Loucy (cell line): ENCODE measurements at regions not wholly inside any gene's neighbourhood (a gene's known extent, or its start where the extent isn't known, plus 50 kb on each side); places are given as distances from the start of the nearest gene placed in this dataset.

Experiments
- H2AFZ ChIP-seq: fragments of 200-600 bp; sonication (generic); 2 replicates; pipeline ENCODE4 v1.6.0; 2016; ENCODE audit warnings: antibody characterized with exemption, mild to moderate bottlenecking, low read length, moderate library complexity
- H3F3A ChIP-seq: fragments of 200-600 bp; 2 replicates; pipeline ENCODE4 v1.6.0; 2016; ENCODE audit warnings: antibody characterized with exemption, low read depth, mild to moderate bottlenecking
- H3K27me3 ChIP-seq: fragments of 200-600 bp; sonication (generic); 2 replicates; pipeline ENCODE4 v1.6.1; 2014; ENCODE audit warnings: low read length, mild to moderate bottlenecking; ENCODE audit not compliant: insufficient read depth, poor library complexity, severe bottlenecking
- H3K36me3 ChIP-seq: fragments of 200-600 bp; sonication (generic); 2 replicates; pipeline ENCODE4 v1.6.1; 2016; ENCODE audit warnings: low read length; ENCODE audit not compliant: insufficient read depth
- H3K4me1 ChIP-seq: fragments of 200-600 bp; sonication (generic); 2 replicates; pipeline ENCODE4 v1.5.1; 2014; ENCODE audit warnings: low read length, mild to moderate bottlenecking; ENCODE audit not compliant: insufficient read depth, poor library complexity, severe bottlenecking
- H3K4me2 ChIP-seq: fragments of 200-600 bp; sonication (generic); 2 replicates; pipeline ENCODE4 v1.6.0; 2014; ENCODE audit warnings: antibody characterized with exemption, low read length, low read depth, mild to moderate bottlenecking; ENCODE audit not compliant: poor library complexity, severe bottlenecking
- H3K4me3 ChIP-seq: fragments of 200-600 bp; sonication (generic); 2 replicates; pipeline ENCODE4 v1.5.1; 2014; ENCODE audit warnings: low read length, mild to moderate bottlenecking, mixed read lengths; ENCODE audit not compliant: poor library complexity, severe bottlenecking
- H3K79me2 ChIP-seq: fragments of 200-600 bp; sonication (generic); 2 replicates; pipeline ENCODE4 v1.6.1; 2014; ENCODE audit warnings: low read length; ENCODE audit not compliant: insufficient read depth
- H3K9ac ChIP-seq: fragments of 200-600 bp; sonication (generic); 2 replicates; pipeline ENCODE4 v1.6.0; 2014; ENCODE audit warnings: mild to moderate bottlenecking, low read depth, low read length, moderate library complexity; ENCODE audit not compliant: poor library complexity, severe bottlenecking
- H3K9me2 ChIP-seq: fragments of 200-600 bp; sonication (generic); replicated peaks from 2 replicates; pipeline ENCODE4 v1.6.1; 2016; ENCODE audit warnings: low read depth, low read length, mixed read lengths
- H3K9me3 ChIP-seq: fragments of 200-600 bp; sonication (generic); 2 replicates; pipeline ENCODE4 v1.6.1; 2014; ENCODE audit warnings: mild to moderate bottlenecking, antibody characterized with exemption, low read length, low read depth; ENCODE audit not compliant: insufficient read depth
- H4K20me1 ChIP-seq: fragments of 200-600 bp; sonication (generic); 2 replicates; pipeline ENCODE4 v1.6.0; 2014; ENCODE audit warnings: antibody characterized with exemption, low read length, mild to moderate bottlenecking; ENCODE audit not compliant: insufficient read depth, poor library complexity, severe bottlenecking
- CTCF ChIP-seq: fragments of 200-600 bp; sonication (generic); conservative IDR thresholded peaks from 2 replicates; pipeline ENCODE4 v1.5.1; 2014; ENCODE audit warnings: mild to moderate bottlenecking, antibody characterized with exemption, low read length
- EZH2phosphoT487 ChIP-seq: fragments of 200-600 bp; IDR thresholded peaks from 2 replicates; pipeline ENCODE4 v1.6.1; 2018; ENCODE audit warnings: antibody characterized with exemption, mild to moderate bottlenecking, moderate library complexity, borderline replicate concordance

- no peaks in the 10 kb centered on the region for H4K20me1 ChIP-seq
- no peak overlapping the region for H3K9ac ChIP-seq
- no peak overlapping the region for H2AFZ ChIP-seq
- no peaks in the 10 kb centered on the region for H3K9me2 ChIP-seq
- H3K79me2 ChIP-seq, result no peaks in the 10 kb centered on the region
- no peak for TF ChIP-seq CTCF
- no peak for TF ChIP-seq EZH2phosphoT487
- no peaks in the 10 kb centered on the region for H3K36me3 ChIP-seq
- no peak overlapping the region for H3K4me2 ChIP-seq
- H3K4me3 ChIP-seq, result no peak overlapping the region
- no peaks in the 10 kb centered on the region for H3K27me3 ChIP-seq
- no peaks in the 10 kb centered on the region for H3K4me1 ChIP-seq
- no peaks in the 10 kb centered on the region for H3F3A ChIP-seq
- H3K9me3 ChIP-seq, result no peaks in the 10 kb centered on the region
Observed at GRCh38 chr4:111483375-111484169, 661.7 kb upstream of the FAM241A start.

GRCh38 chr4:111492496-111492895, 652.8 kb upstream of the FAM241A start:
- TF ChIP-seq CTCF, result no peak
- no peak for TF ChIP-seq EZH2phosphoT487
- Histone ChIP-seq H3K27me3 (no peaks in the 10 kb centered on the region), H3K4me3 (no peak overlapping the region), H3K9me3 (no peaks in the 10 kb centered on the region), H4K20me1 (no peaks in the 10 kb centered on the region), H3K9ac (no peak overlapping the region), H3K79me2 (no peaks in the 10 kb centered on the region), H3K36me3 (no peaks in the 10 kb centered on the region), H3K4me2 (no peak overlapping the region), H2AFZ (no peak overlapping the region), H3K9me2 (no peaks in the 10 kb centered on the region), H3F3A (no peaks in the 10 kb centered on the region), H3K4me1 (no peaks in the 10 kb centered on the region)

- Histone ChIP-seq H4K20me1 (no peaks in the 10 kb centered on the region), H3K4me2 (no peak overlapping the region), H3K9me3 (no peaks in the 10 kb centered on the region), H3K9ac (no peak overlapping the region), H3K36me3 (no peaks in the 10 kb centered on the region), H2AFZ (no peak overlapping the region), H3K9me2 (no peaks in the 10 kb centered on the region), H3K4me3 (no peak overlapping the region), H3F3A (no peaks in the 10 kb centered on the region), H3K27me3 (no peaks in the 10 kb centered on the region), H3K79me2 (no peaks in the 10 kb centered on the region), H3K4me1 (no peaks in the 10 kb centered on the region)
- no peak for TF ChIP-seq EZH2phosphoT487
- TF ChIP-seq CTCF, result no peak
Observed at GRCh38 chr4:111494471-111494870, 650.8 kb upstream of the FAM241A start.
